ENCODE measurements at regions not wholly inside any gene's neighbourhood (a gene's known extent, or its start where the extent isn't known, plus 50 kb on each side); places are given as distances from the start of the nearest gene placed in this dataset.
"Not testable (repeated sequence)": the region's sequence is repeated elsewhere in the genome, so short reads cannot be mapped to it uniquely, and the experiment has no call there.

GRCh38 chr1:232428786-232429530 lies 201.0 kb downstream of the SIPA1L2 start:
- WGBS, 10 experiments: 40 to 100% (median 77%) methylated on average over 1 to 13 of the region's 13 CpGs
- in situ Hi-C loops (cut with MboI; ENCODE audit: low pct_unique_long_range_greater_than_20kb in 2 of 9, low sequenced_read_pairs in 9 of 9, unreplicated experiment in 9 of 9): no loop called here
- Histone ChIP-seq H3K4me1 (replicated peaks in 1 of 2) (peaks cover 33 to 50% of the 10 kb centered on the region in 2 donors), H3K27ac (no peak overlapping the region), H3K4me3 (no peak overlapping the region)
- peak in 3 of 8 experiments; percentile 32 to 87 (median 59) for ATAC-seq (replicated peaks in 6 of 8)

GRCh38 chr1:232428036-232428645 lies 201.8 kb downstream of the SIPA1L2 start:
- 33 to 100% (median 78%) methylated on average over 1 to 3 of the region's 3 CpGs; no CpG with 5 or more reads in 1 of the 10 experiments for WGBS, 10 experiments
- peaks cover 33 to 50% of the 10 kb centered on the region in 2 donors for H3K4me1 ChIP-seq (replicated peaks in 1 of 2)
- no peak overlapping the region for H3K27ac ChIP-seq
- ATAC-seq (replicated peaks in 6 of 8): no peak
- in situ Hi-C loops (cut with MboI; ENCODE audit: low pct_unique_long_range_greater_than_20kb in 2 of 9, low sequenced_read_pairs in 9 of 9, unreplicated experiment in 9 of 9): no loop called here
- H3K4me3 ChIP-seq: no peak overlapping the region

- peaks cover 27 to 39% of the 10 kb centered on the region in 2 donors for H3K4me1 ChIP-seq (replicated peaks in 1 of 2)
- ATAC-seq (replicated peaks in 6 of 8): peak in 1 of 8 experiments; percentile 5
- H3K4me3 ChIP-seq: no peak overlapping the region
- no peak overlapping the region for H3K27ac ChIP-seq
- in situ Hi-C loops (cut with MboI; ENCODE audit: low pct_unique_long_range_greater_than_20kb in 2 of 9, low sequenced_read_pairs in 9 of 9, unreplicated experiment in 9 of 9): no loop called here
Observed at GRCh38 chr1:232426801-232427200, 203.1 kb downstream of the SIPA1L2 start.

DNA sequence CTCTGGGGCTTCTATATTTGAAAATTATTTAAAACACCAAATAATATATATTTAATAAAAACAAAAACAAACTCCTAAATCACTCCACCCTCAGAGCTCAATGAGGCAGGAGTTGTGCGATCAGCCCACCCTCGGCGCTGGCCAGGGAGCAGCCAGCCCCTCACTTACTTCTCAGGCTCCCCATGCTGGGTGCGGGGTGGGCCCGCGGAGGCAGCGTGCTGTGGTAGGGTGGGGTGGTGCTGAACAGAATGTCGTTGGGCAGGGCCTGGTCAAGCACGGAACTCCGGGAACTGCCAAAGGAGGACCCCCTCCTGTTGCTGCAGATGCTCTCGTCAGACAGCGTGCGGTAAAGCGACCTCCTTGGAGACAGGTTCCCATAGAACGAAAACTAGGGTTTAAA lies 204.5 kb downstream of the SIPA1L2 start:
- in situ Hi-C loops (cut with MboI; ENCODE audit: low pct_unique_long_range_greater_than_20kb in 2 of 9, low sequenced_read_pairs in 9 of 9, unreplicated experiment in 9 of 9): no loop called here
- Histone ChIP-seq H3K27ac (no peak overlapping the region), H3K4me1 (replicated peaks in 1 of 2) (peaks cover 21 to 28% of the 10 kb centered on the region in 2 donors), H3K4me3 (no peak overlapping the region)
- 92 to 100% (median 97%) methylated on average over 1 to 8 of the region's 15 CpGs; no CpG with 5 or more reads in 6 of the 10 experiments for WGBS, 10 experiments
- peak in 1 of 8 experiments; percentile 44 for ATAC-seq (replicated peaks in 6 of 8)

DNA sequence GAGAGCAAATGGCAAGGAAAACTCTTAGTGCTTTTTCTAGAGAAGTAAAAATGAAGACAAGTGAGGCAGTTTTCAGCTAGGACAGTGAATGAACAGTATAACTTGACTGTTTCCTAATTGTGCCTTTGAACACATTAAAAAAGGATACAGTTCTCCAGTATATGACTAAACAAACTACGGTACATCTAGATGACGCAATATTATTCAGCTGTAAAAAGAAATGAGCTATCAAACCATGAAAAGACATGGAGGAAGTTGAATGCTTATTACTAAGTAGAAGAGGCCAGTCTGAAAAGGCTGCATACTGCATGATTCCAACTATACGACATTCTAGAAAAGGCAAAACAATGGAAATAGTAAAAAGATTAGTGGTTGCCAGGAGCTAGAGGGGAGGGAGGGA lies 206.3 kb downstream of the SIPA1L2 start:
- H3K4me3 ChIP-seq: no peak overlapping the region
- WGBS, 10 experiments: 69 to 100% (median 89%) methylated on average over 1 to 3 of the region's 3 CpGs
- peak in 1 of 8 experiments; percentile 20 for ATAC-seq (replicated peaks in 6 of 8)
- H3K4me1 ChIP-seq (replicated peaks in 1 of 2): peaks cover 12 to 17% of the 10 kb centered on the region in 2 donors
- H3K27ac ChIP-seq: no peak overlapping the region
- in situ Hi-C loops (cut with MboI; ENCODE audit: low pct_unique_long_range_greater_than_20kb in 2 of 9, low sequenced_read_pairs in 9 of 9, unreplicated experiment in 9 of 9): no loop called here

- H3K27ac ChIP-seq: no peak overlapping the region
- in situ Hi-C loops (cut with MboI; ENCODE audit: low pct_unique_long_range_greater_than_20kb in 2 of 9, low sequenced_read_pairs in 9 of 9, unreplicated experiment in 9 of 9): no loop called here
- no peak for ATAC-seq (replicated peaks in 6 of 8)
- peaks cover 7 to 10% of the 10 kb centered on the region in 2 donors for H3K4me1 ChIP-seq (replicated peaks in 1 of 2)
- H3K4me3 ChIP-seq: no peak overlapping the region
- 86 to 100% (median 96%) methylated on average over 2 to 8 of the region's 8 CpGs for whole genome bisulfite sequencing, 10 experiments
Observed at GRCh38 chr1:232422898-232423297, 207.0 kb downstream of the SIPA1L2 start.

DNA sequence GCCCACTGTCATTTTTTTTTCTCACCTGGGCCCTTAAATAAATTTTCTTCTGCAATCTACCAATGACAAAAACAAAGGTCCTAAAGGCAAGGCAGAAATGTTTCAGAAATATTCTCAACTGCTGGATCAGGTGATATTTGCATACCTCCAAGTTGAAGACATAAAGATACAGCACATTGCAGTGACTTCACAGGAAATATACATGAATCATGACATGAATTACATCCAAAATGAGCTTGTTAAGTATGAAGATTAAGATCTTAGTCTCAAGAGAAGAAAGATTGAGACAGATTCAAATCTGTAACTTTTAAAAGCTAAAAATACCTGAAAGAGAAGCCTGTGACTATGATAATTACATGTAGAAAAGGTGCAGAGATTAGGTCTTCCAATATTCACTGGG lies 207.8 kb downstream of the SIPA1L2 start:
- ATAC-seq (replicated peaks in 6 of 8): no peak
- in situ Hi-C loops (cut with MboI; ENCODE audit: low pct_unique_long_range_greater_than_20kb in 2 of 9, low sequenced_read_pairs in 9 of 9, unreplicated experiment in 9 of 9): no loop called here
- Histone ChIP-seq H3K4me1 (replicated peaks in 1 of 2) (peaks cover 2 to 10% of the 10 kb centered on the region in 2 donors), H3K27ac (no peak overlapping the region), H3K4me3 (no peak overlapping the region)

GRCh38 chr1:232421143-232421796 lies 208.7 kb downstream of the SIPA1L2 start:
- in situ Hi-C loops (cut with MboI; ENCODE audit: low pct_unique_long_range_greater_than_20kb in 2 of 9, low sequenced_read_pairs in 9 of 9, unreplicated experiment in 9 of 9): no loop called here
- Histone ChIP-seq H3K4me1 (replicated peaks in 1 of 2) (peaks cover 0 to 6% of the 10 kb centered on the region in 2 donors), H3K4me3 (no peak overlapping the region), H3K27ac (no peak overlapping the region)
- no peak for ATAC-seq (replicated peaks in 6 of 8)
- 80 to 100% (median 93%) methylated on average over 1 to 9 of the region's 9 CpGs; no CpG with 5 or more reads in 1 of the 10 experiments for WGBS, 10 experiments

DNA sequence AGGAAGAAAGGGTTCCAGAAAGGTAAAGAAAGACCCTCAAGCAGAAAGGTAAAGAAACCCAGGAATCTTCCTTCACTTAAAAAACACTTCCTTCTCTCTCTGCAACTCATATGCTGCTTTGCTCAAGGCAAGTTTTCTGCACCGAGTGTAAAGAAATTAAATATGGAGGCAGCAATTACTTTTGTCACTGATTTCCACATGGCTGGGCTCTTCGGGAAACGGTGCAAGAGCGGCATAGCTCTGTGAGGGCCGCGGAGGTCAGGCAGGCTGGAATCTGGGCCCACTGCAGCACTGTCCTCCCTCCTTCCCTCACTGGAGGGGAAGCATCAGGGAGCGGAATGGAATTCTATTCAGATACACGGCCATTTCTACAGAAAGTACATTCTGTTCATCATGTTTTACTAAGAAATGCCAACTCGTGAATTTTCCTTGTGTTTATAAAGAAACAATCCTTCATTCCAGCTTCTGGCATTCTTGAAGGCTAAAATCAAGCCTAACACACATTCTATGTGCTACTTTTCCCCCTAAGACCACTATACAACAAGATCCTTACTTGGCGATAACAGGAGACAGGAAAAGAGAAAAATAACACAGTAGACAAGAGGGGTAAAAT lies 212.2 kb downstream of the SIPA1L2 start:
- WGBS, 10 experiments: 0 to 100% (median 89%) methylated on average over 1 to 10 of the region's 10 CpGs; no CpG with 5 or more reads in 1 of the 10 experiments
- Histone ChIP-seq H3K4me1 (replicated peaks in 1 of 2) (peaks cover 0 to 6% of the 10 kb centered on the region in 2 donors), H3K27ac (no peak overlapping the region), H3K4me3 (no peak overlapping the region)
- in situ Hi-C loops (cut with MboI; ENCODE audit: low pct_unique_long_range_greater_than_20kb in 2 of 9, low sequenced_read_pairs in 9 of 9, unreplicated experiment in 9 of 9): no loop called here
- no peak for ATAC-seq (replicated peaks in 6 of 8)

DNA sequence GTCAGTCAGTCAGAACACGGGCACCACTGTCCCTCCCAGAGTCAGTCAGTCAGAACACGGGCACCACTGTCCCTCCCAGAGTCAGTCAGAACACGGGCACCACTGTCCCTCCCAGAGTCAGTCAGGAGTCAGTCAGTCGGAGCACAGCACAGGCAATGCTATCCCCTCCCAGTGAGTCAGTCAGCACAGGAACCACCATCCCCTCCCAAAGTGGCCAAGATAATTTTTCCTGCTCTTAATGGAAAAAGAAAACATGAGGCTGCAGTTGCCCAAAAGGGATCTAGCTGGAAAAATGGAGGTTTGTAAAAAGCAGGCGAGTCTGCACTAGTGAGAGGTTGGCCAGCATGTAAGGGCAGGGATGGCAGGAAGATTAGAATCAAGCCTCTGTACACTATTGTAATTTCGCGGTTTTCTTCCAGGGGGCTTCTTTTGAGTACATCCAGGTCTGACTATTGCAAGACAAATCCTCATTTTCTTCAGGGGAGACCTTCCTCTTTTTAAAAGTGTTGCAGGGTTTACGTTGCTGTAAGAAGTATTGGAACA lies 213.8 kb downstream of the SIPA1L2 start:
- in situ Hi-C loops (cut with MboI; ENCODE audit: low pct_unique_long_range_greater_than_20kb in 2 of 9, low sequenced_read_pairs in 9 of 9, unreplicated experiment in 9 of 9): no loop called here
- no peak overlapping the region for H3K27ac ChIP-seq
- peaks cover 0 to 6% of the 10 kb centered on the region in 2 donors for H3K4me1 ChIP-seq (replicated peaks in 1 of 2)
- ATAC-seq (replicated peaks in 6 of 8): peak in 2 of 8 experiments; percentile 75 to 89
- WGBS, 10 experiments: 80 to 100% (median 96%) methylated on average over 1 to 6 of the region's 8 CpGs; no CpG with 5 or more reads in 1 of the 10 experiments
- H3K4me3 ChIP-seq: no peak overlapping the region

DNA sequence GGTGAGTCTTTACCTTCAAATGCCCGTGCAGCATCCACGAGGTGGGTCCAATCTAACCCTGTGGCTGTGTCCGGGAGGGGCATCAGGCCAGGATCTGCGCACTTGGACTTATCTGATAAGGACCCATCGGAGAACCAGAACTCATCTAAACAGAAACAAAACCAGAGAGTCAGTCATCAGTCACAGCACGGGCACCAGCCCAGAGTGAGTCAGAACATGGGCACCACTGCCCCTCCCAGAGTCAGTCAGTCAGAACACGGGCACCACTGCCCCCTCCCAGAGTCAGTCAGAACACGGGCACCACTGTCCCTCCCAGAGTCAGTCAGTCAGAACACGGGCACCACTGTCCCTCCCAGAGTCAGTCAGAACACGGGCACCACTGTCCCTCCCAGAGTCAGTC lies 214.5 kb downstream of the SIPA1L2 start:
- in situ Hi-C loops (cut with MboI; ENCODE audit: low pct_unique_long_range_greater_than_20kb in 2 of 9, low sequenced_read_pairs in 9 of 9, unreplicated experiment in 9 of 9); H3K4me3 ChIP-seq; H3K4me1 ChIP-seq (replicated peaks in 1 of 2); ATAC-seq (replicated peaks in 6 of 8); H3K27ac ChIP-seq: not testable (repeated sequence)
- WGBS, 10 experiments: 60 to 100% (median 98%) methylated on average over 1 to 7 of the region's 10 CpGs; no CpG with 5 or more reads in 5 of the 10 experiments

- in situ Hi-C loops (cut with MboI; ENCODE audit: low pct_unique_long_range_greater_than_20kb in 2 of 9, low sequenced_read_pairs in 9 of 9, unreplicated experiment in 9 of 9): no loop called here
- H3K27ac ChIP-seq: no peak overlapping the region
- 80 to 95% (median 93%) methylated on average over 1 to 7 of the region's 7 CpGs; no CpG with 5 or more reads in 4 of the 10 experiments for WGBS, 10 experiments
- H3K4me3 ChIP-seq: no peak overlapping the region
- ATAC-seq (replicated peaks in 6 of 8): no peak
- peaks cover 0 to 6% of the 10 kb centered on the region in 2 donors for H3K4me1 ChIP-seq (replicated peaks in 1 of 2)
Observed at GRCh38 chr1:232414100-232414499, 215.8 kb downstream of the SIPA1L2 start.

- ATAC-seq (replicated peaks in 6 of 8): no peak
- 80 to 100% (median 98%) methylated on average over 1 to 2 of the region's 2 CpGs; no CpG with 5 or more reads in 2 of the 10 experiments for WGBS, 10 experiments
- in situ Hi-C loops (cut with MboI; ENCODE audit: low pct_unique_long_range_greater_than_20kb in 2 of 9, low sequenced_read_pairs in 9 of 9, unreplicated experiment in 9 of 9): no loop called here
- H3K4me1 ChIP-seq (replicated peaks in 1 of 2): peaks cover 0 to 6% of the 10 kb centered on the region in 2 donors
- H3K27ac ChIP-seq: no peak overlapping the region
- no peak overlapping the region for H3K4me3 ChIP-seq
Observed at GRCh38 chr1:232413674-232414073, 216.3 kb downstream of the SIPA1L2 start.

Measured in motor neuron (in vitro differentiated cells).